ENCODE measurements at regions not wholly inside any gene's neighbourhood (a gene's known extent, or its start where the extent isn't known, plus 50 kb on each side); places are given as distances from the start of the nearest gene placed in this dataset.

GRCh38 chr16:88288303-88288702 is 94.5 kb upstream of the ZNF469 start:
- POLR2A ChIA-PET: no interaction called here
- Mint-ChIP-seq H3K4me3 (no peak overlapping the region), H3K27me3 (no peaks in the 10 kb centered on the region), H3K9me3 (peaks cover 12% of the 10 kb centered on the region), H3K36me3 (no peaks in the 10 kb centered on the region), H3K4me1 (no peaks in the 10 kb centered on the region), H3K27ac (no peak overlapping the region)
- DNase-seq (no peak), ATAC-seq (ENCODE audit: low read depth) (no peak)

DNA sequence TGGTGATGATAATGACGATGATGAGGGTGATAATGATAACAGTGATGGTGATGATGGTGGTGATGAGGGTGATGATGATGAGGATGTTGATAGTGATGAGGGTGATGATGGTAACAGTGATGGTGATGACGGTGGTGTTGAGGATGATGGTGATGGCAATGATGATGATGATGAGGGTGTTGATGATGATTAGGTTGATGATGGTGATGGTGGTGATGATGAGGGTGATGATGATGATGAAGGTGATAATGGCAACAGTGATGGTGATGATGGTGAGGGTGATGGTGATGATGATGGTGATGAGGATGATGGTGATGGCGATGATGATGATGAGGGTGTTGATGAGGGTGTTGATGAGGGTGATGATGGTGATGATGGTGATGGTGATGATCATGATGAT is 93.8 kb upstream of the ZNF469 start:
- no peak overlapping the region for H3K27ac Mint-ChIP-seq
- no peaks in the 10 kb centered on the region for H3K4me1 Mint-ChIP-seq
- POLR2A ChIA-PET: no interaction called here
- no peak for ATAC-seq (ENCODE audit: low read depth)
- H3K9me3 Mint-ChIP-seq: peaks cover 12% of the 10 kb centered on the region
- no peak for DNase-seq
- H3K4me3 Mint-ChIP-seq: no peak overlapping the region
- H3K36me3 Mint-ChIP-seq: no peaks in the 10 kb centered on the region
- H3K27me3 Mint-ChIP-seq: no peaks in the 10 kb centered on the region

DNA sequence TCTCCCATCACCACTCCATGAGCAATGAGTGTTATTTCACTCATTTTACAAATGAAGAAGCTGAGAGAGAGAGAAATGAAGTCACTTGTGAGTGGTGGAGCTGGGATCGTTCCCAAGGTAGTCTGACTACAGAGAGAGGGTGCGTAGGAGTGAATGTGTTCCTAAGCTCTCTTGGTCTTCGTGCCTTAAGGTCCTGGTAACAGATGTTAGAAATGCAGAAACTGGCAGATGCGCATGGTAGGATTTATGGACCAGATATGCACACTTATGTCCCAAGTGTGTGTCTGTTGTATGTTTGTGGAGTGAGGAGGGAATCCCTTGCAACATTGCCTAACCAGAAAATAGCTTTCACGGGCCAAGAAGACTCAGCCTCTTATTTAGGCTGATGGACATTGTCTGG is 93.2 kb upstream of the ZNF469 start:
- no peaks in the 10 kb centered on the region for H3K36me3 Mint-ChIP-seq
- no peak for ATAC-seq (ENCODE audit: low read depth)
- no peak overlapping the region for H3K27ac Mint-ChIP-seq
- POLR2A ChIA-PET: no interaction called here
- H3K27me3 Mint-ChIP-seq: no peaks in the 10 kb centered on the region
- peaks cover 14% of the 10 kb centered on the region for H3K9me3 Mint-ChIP-seq
- H3K4me3 Mint-ChIP-seq: no peak overlapping the region
- DNase-seq: no peak
- H3K4me1 Mint-ChIP-seq: no peaks in the 10 kb centered on the region

GRCh38 chr16:88289968-88290401 is 92.8 kb upstream of the ZNF469 start:
- Mint-ChIP-seq H3K9me3 (peaks cover 14% of the 10 kb centered on the region), H3K36me3 (no peaks in the 10 kb centered on the region), H3K4me1 (no peaks in the 10 kb centered on the region), H3K27ac (no peak overlapping the region), H3K4me3 (no peak overlapping the region), H3K27me3 (no peaks in the 10 kb centered on the region)
- ATAC-seq (ENCODE audit: low read depth) (no peak), DNase-seq (no peak)
- POLR2A ChIA-PET: no interaction called here

DNA sequence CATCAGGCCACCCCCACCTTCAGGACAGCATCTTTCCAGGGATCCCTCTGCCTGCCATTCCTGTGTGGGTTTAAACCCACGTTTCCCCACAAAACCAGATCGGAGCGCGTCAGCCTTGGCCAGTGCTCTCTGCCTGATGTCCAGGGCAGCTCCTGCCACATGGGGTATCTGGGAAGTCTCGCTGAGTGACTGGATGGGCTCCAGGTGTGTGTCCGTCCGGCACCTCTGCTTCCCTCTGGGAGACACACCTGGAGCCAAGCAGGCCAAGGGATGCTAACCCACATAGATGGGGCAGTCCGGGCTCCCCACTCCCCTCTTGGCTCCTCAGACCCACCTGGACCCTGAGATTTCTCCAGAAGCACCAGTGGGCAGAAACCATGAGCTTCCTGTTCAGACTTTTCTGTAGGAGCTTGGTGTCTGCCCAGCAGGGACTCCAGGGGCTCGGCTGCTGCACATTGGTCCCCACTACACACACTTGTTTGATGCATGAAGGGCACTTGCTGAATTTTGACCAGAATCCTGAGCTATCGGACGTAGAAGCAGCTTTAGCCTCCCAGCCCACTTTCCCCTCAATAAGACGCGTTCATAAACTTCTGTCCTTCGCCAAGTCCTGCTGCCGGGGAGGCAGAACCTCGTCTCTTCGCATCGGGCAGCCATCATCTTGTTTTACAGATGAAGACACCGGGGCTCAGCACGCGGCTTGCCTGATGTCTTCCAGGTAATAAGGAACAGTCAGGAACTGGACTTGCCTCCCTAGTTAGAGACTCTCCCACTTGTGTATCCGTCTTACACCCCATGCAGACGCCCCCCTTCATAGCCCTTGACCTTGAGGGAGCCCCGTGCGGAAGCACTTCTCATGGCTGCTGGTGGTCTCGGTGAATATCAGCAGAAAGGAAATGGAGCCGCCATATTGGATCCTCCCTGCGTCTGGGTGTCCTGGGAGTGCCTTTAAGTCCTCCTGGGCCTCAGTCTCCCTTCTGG is 91.6 kb upstream of the ZNF469 start:
- no peak overlapping the region for H3K27ac Mint-ChIP-seq
- H3K4me3 Mint-ChIP-seq: no peak overlapping the region
- no peaks in the 10 kb centered on the region for H3K36me3 Mint-ChIP-seq
- peaks cover 1% of the 10 kb centered on the region for H3K4me1 Mint-ChIP-seq
- peaks cover 12% of the 10 kb centered on the region for H3K9me3 Mint-ChIP-seq
- ATAC-seq (ENCODE audit: low read depth) (no peak), DNase-seq (no peak)
- no peaks in the 10 kb centered on the region for H3K27me3 Mint-ChIP-seq
- POLR2A ChIA-PET: no interaction called here

- Mint-ChIP-seq H3K27me3 (no peaks in the 10 kb centered on the region), H3K27ac (no peak overlapping the region), H3K36me3 (no peaks in the 10 kb centered on the region)
Measured at GRCh38 chr16:88292007-88292970, 90.5 kb upstream of the ZNF469 start.

GRCh38 chr16:88293097-88293496 is 89.7 kb upstream of the ZNF469 start:
- H3K4me3 Mint-ChIP-seq: no peak overlapping the region
- no peak overlapping the region for H3K27ac Mint-ChIP-seq
- DNase-seq: no peak
- no peaks in the 10 kb centered on the region for H3K27me3 Mint-ChIP-seq
- peaks cover 6% of the 10 kb centered on the region for H3K9me3 Mint-ChIP-seq
- peaks cover 1% of the 10 kb centered on the region for H3K4me1 Mint-ChIP-seq
- ATAC-seq (ENCODE audit: low read depth): no peak
- H3K36me3 Mint-ChIP-seq: no peaks in the 10 kb centered on the region
- POLR2A ChIA-PET: no interaction called here

More at GRCh38 chr16:88292007-88292970, 90.5 kb upstream of the ZNF469 start:
- Mint-ChIP-seq H3K4me3 (no peak overlapping the region), H3K4me1 (peaks cover 1% of the 10 kb centered on the region), H3K9me3 (peaks cover 6% of the 10 kb centered on the region)
- ATAC-seq (ENCODE audit: low read depth): no peak
- no peak for DNase-seq
- POLR2A ChIA-PET: no interaction called here

GRCh38 chr16:88295671-88296436 is 86.9 kb upstream of the ZNF469 start:
- POLR2A ChIA-PET: no interaction called here
- Mint-ChIP-seq H3K36me3 (no peaks in the 10 kb centered on the region), H3K27ac (no peak overlapping the region), H3K4me3 (no peak overlapping the region), H3K9me3 (peaks cover 3% of the 10 kb centered on the region), H3K4me1 (peaks cover 1% of the 10 kb centered on the region), H3K27me3 (no peaks in the 10 kb centered on the region)
- DNase-seq (no peak), ATAC-seq (ENCODE audit: low read depth) (no peak)

- ATAC-seq (ENCODE audit: low read depth) (no peak), DNase-seq (no peak)
- no peaks in the 10 kb centered on the region for H3K36me3 Mint-ChIP-seq
- peaks cover 1% of the 10 kb centered on the region for H3K4me1 Mint-ChIP-seq
- H3K27ac Mint-ChIP-seq: no peak overlapping the region
- no peak overlapping the region for H3K4me3 Mint-ChIP-seq
- no peaks in the 10 kb centered on the region for H3K27me3 Mint-ChIP-seq
- H3K9me3 Mint-ChIP-seq: peaks cover 3% of the 10 kb centered on the region
- POLR2A ChIA-PET: no interaction called here
Measured at GRCh38 chr16:88296437-88297177, 86.2 kb upstream of the ZNF469 start.

GRCh38 chr16:88297178-88297720 is 85.5 kb upstream of the ZNF469 start:
- H3K27ac Mint-ChIP-seq: no peak overlapping the region
- POLR2A ChIA-PET: no interaction called here

GRCh38 chr16:88298181-88298832 is 84.5 kb upstream of the ZNF469 start:
- POLR2A ChIA-PET: interaction anchor here (0.6 kb wide), 1 partner anchor 314 kb away, joined by 3 read pairs; no protein-coding TSS in a partner anchor
- Mint-ChIP-seq H3K4me1 (peaks cover 1% of the 10 kb centered on the region), H3K27me3 (no peaks in the 10 kb centered on the region), H3K4me3 (no peak overlapping the region), H3K27ac (no peak overlapping the region), H3K36me3 (no peaks in the 10 kb centered on the region), H3K9me3 (peaks cover 2% of the 10 kb centered on the region)
- ATAC-seq (ENCODE audit: low read depth) (no peak), DNase-seq (no peak)

More at GRCh38 chr16:88297178-88297720, 85.5 kb upstream of the ZNF469 start:
- DNase-seq (no peak), ATAC-seq (ENCODE audit: low read depth) (no peak)
- Mint-ChIP-seq H3K9me3 (peaks cover 3% of the 10 kb centered on the region), H3K4me3 (no peak overlapping the region), H3K27me3 (no peaks in the 10 kb centered on the region), H3K4me1 (peaks cover 1% of the 10 kb centered on the region), H3K36me3 (no peaks in the 10 kb centered on the region)

Measured in activated naive CD8-positive, alpha-beta T cell treated with anti-CD3 and anti-CD28 coated beads, Interleukin-2, amount 10 ng/mL, durations not matched to agents 7 days and 5 days (primary cell).